GM23248 (cell line): ENCODE measurements at regions not wholly inside any gene's neighbourhood (a gene's known extent, or its start where the extent isn't known, plus 50 kb on each side); places are given as distances from the start of the nearest gene placed in this dataset.

Source experiments
- DNase-seq: peaks from one replicate; pipeline ENCODE4 v3.0.0-alpha.2; 2015
- H2AFZ ChIP-seq: fragments of 200-600 bp; sonication (generic); 2 replicates; pipeline ENCODE4 v1.6.1; 2016; ENCODE audit warnings: antibody characterized with exemption
- H3F3A ChIP-seq: fragments of 200-600 bp; sonication (generic); 2 replicates; pipeline ENCODE4 v1.6.1; 2016; ENCODE audit warnings: mild to moderate bottlenecking, antibody characterized with exemption, mixed run types; ENCODE audit not compliant: insufficient read depth
- H3K27ac ChIP-seq: fragments of 200-600 bp; sonication (generic); 2 replicates; pipeline ENCODE4 v1.5.1; 2016; ENCODE audit warnings: mild to moderate bottlenecking
- H3K27me3 ChIP-seq: fragments of 200-600 bp; sonication (generic); replicated peaks from 2 replicates; pipeline ENCODE4 v1.6.1; 2016; ENCODE audit warnings: mild to moderate bottlenecking; ENCODE audit not compliant: insufficient read depth
- H3K36me3 ChIP-seq: fragments of 200-600 bp; sonication (generic); 2 replicates; pipeline ENCODE4 v1.6.1; 2016; ENCODE audit warnings: low read depth, mild to moderate bottlenecking
- H3K4me1 ChIP-seq: fragments of 200-600 bp; sonication (generic); 2 replicates; pipeline ENCODE4 v1.6.1; 2016; ENCODE audit warnings: mild to moderate bottlenecking; ENCODE audit not compliant: insufficient read depth
- H3K4me2 ChIP-seq: fragments of 200-600 bp; sonication (generic); one replicate; pipeline ENCODE4 v1.6.1; 2016; ENCODE audit warnings: mild to moderate bottlenecking; ENCODE audit not compliant: unreplicated experiment
- H3K4me3 ChIP-seq: fragments of 200-600 bp; sonication (generic); 2 replicates; pipeline ENCODE4 v1.5.1; 2016; ENCODE audit warnings: mild to moderate bottlenecking
- H3K79me2 ChIP-seq: fragments of 200-600 bp; sonication (generic); 2 replicates; pipeline ENCODE4 v1.6.1; 2016; ENCODE audit warnings: mild to moderate bottlenecking; ENCODE audit not compliant: insufficient read depth
- H3K9ac ChIP-seq: fragments of 200-600 bp; sonication (generic); 2 replicates; pipeline ENCODE4 v1.6.1; 2016; ENCODE audit warnings: mild to moderate bottlenecking
- H3K9me2 ChIP-seq: fragments of 200-600 bp; sonication (generic); 2 replicates; pipeline ENCODE4 v1.6.1; 2016; ENCODE audit warnings: mixed run types, mild to moderate bottlenecking, moderate library complexity; ENCODE audit not compliant: insufficient read depth
- H3K9me3 ChIP-seq: fragments of 200-600 bp; sonication (generic); one replicate; pipeline ENCODE4 v1.6.1; 2017; ENCODE audit warnings: low read depth
- H4K20me1 ChIP-seq: fragments of 200-600 bp; sonication (generic); 2 replicates; pipeline ENCODE4 v1.6.0; 2016; ENCODE audit not compliant: insufficient read depth
- EZH2 ChIP-seq: fragments of 200-600 bp; sonication (generic); IDR thresholded peaks from 2 replicates; pipeline ENCODE4 v1.6.1; 2018; ENCODE audit warnings: antibody characterized with exemption, mild to moderate bottlenecking; ENCODE audit not compliant: insufficient read depth, poor library complexity, severe bottlenecking
- EZH2phosphoT487 ChIP-seq: fragments of 200-600 bp; sonication (generic); IDR thresholded peaks from 2 replicates; pipeline ENCODE4 v1.6.1; 2018; ENCODE audit warnings: antibody characterized with exemption, moderate library complexity, mild to moderate bottlenecking, low read depth; ENCODE audit not compliant: insufficient read depth
- WGBS, 2 experiments: methylation state at CpG; one replicate each; pipeline ENCODE4 v1.1.6; 2015 to 2017; ENCODE audit warnings: low lambda C conversion rate in 2 of 2, low coverage in 1 of 2; ENCODE audit errors: missing lambda C conversion rate in 2 of 2; 5-methylcytosine and 5-hydroxymethylcytosine counted together
- in situ Hi-C: fragments of 300-500 bp; cut with MboI; formaldehyde crosslinking; loops from 2 replicates; pipeline ENCODE4 v1.15.0; 2020

GRCh38 chrX:104428231-104428630 lies 137.8 kb upstream of the IL1RAPL2 start:
- 0% methylated on average over 2 of the region's 2 CpGs for WGBS, 2 experiments
- in situ Hi-C loops, result no loop called here

GRCh38 chrX:104427693-104428092 lies 138.3 kb upstream of the IL1RAPL2 start:
- no peaks in the 10 kb centered on the region for H4K20me1 ChIP-seq
- no peaks in the 10 kb centered on the region for H3K79me2 ChIP-seq
- no peaks in the 10 kb centered on the region for H3K9me2 ChIP-seq
- no peaks in the 10 kb centered on the region for H3K36me3 ChIP-seq
- H3K9me3 ChIP-seq, result no peaks in the 10 kb centered on the region
- in situ Hi-C loops, result no loop called here
- DNase-seq, result no peak
- H3K4me3 ChIP-seq, result no peak overlapping the region
- no peak overlapping the region for H3K27ac ChIP-seq
- H2AFZ ChIP-seq, result no peak overlapping the region
- H3K9ac ChIP-seq, result no peak overlapping the region
- no peaks in the 10 kb centered on the region for H3K27me3 ChIP-seq
- H3K4me2 ChIP-seq, result no peak overlapping the region
- H3K4me1 ChIP-seq, result no peaks in the 10 kb centered on the region
- WGBS, 2 experiments, result 12 to 13% methylated on average over 3 of the region's 3 CpGs
- no peaks in the 10 kb centered on the region for H3F3A ChIP-seq
- TF ChIP-seq EZH2phosphoT487 (no peak), EZH2 (no peak)

More at GRCh38 chrX:104428231-104428630, 137.8 kb upstream of the IL1RAPL2 start:
- no peaks in the 10 kb centered on the region for H3K4me1 ChIP-seq
- no peaks in the 10 kb centered on the region for H3K9me3 ChIP-seq
- no peaks in the 10 kb centered on the region for H3K36me3 ChIP-seq
- no peak overlapping the region for H3K4me3 ChIP-seq
- no peaks in the 10 kb centered on the region for H3F3A ChIP-seq
- no peak overlapping the region for H2AFZ ChIP-seq
- TF ChIP-seq EZH2, result no peak
- TF ChIP-seq EZH2phosphoT487, result no peak
- no peaks in the 10 kb centered on the region for H3K9me2 ChIP-seq
- H3K4me2 ChIP-seq, result no peak overlapping the region
- no peaks in the 10 kb centered on the region for H4K20me1 ChIP-seq
- H3K79me2 ChIP-seq, result no peaks in the 10 kb centered on the region
- DNase-seq, result peak; percentile 24
- no peaks in the 10 kb centered on the region for H3K27me3 ChIP-seq
- H3K27ac ChIP-seq, result no peak overlapping the region
- H3K9ac ChIP-seq, result no peak overlapping the region

GRCh38 chrX:104427073-104427472 lies 138.9 kb upstream of the IL1RAPL2 start:
- in situ Hi-C loops, result no loop called here
- Histone ChIP-seq H3K9me2 (no peaks in the 10 kb centered on the region), H3K4me1 (no peaks in the 10 kb centered on the region), H3F3A (no peaks in the 10 kb centered on the region), H3K27ac (no peak overlapping the region), H3K27me3 (no peaks in the 10 kb centered on the region), H2AFZ (no peak overlapping the region), H3K36me3 (no peaks in the 10 kb centered on the region), H3K9ac (no peak overlapping the region), H4K20me1 (no peaks in the 10 kb centered on the region), H3K79me2 (no peaks in the 10 kb centered on the region), H3K9me3 (no peaks in the 10 kb centered on the region), H3K4me3 (no peak overlapping the region), H3K4me2 (no peak overlapping the region)
- 8 to 10% methylated on average over 6 of the region's 6 CpGs for WGBS, 2 experiments
- TF ChIP-seq EZH2phosphoT487 (no peak), EZH2 (no peak)
- DNase-seq, result no peak

- TF ChIP-seq EZH2 (no peak), EZH2phosphoT487 (no peak)
- no peak overlapping the region for H3K4me2 ChIP-seq
- no peak overlapping the region for H2AFZ ChIP-seq
- H3K36me3 ChIP-seq, result no peaks in the 10 kb centered on the region
- H3K9ac ChIP-seq, result no peak overlapping the region
- H3K4me3 ChIP-seq, result no peak overlapping the region
- no peaks in the 10 kb centered on the region for H4K20me1 ChIP-seq
- H3K27me3 ChIP-seq, result no peaks in the 10 kb centered on the region
- H3K27ac ChIP-seq, result no peak overlapping the region
- no peaks in the 10 kb centered on the region for H3K4me1 ChIP-seq
- no peaks in the 10 kb centered on the region for H3K9me3 ChIP-seq
- in situ Hi-C loops, result no loop called here
- H3K9me2 ChIP-seq, result no peaks in the 10 kb centered on the region
- no peak for DNase-seq
- no peaks in the 10 kb centered on the region for H3K79me2 ChIP-seq
- no peaks in the 10 kb centered on the region for H3F3A ChIP-seq
- WGBS, 2 experiments, result 3 to 5% methylated on average over 4 of the region's 4 CpGs
Observed at GRCh38 chrX:104420907-104421306, 145.1 kb upstream of the IL1RAPL2 start.

GRCh38 chrX:104419926-104420325 lies 146.1 kb upstream of the IL1RAPL2 start:
- no peaks in the 10 kb centered on the region for H3K27me3 ChIP-seq
- H3K79me2 ChIP-seq, result no peaks in the 10 kb centered on the region
- no peak overlapping the region for H3K9ac ChIP-seq
- H2AFZ ChIP-seq, result no peak overlapping the region
- no peaks in the 10 kb centered on the region for H3F3A ChIP-seq
- no peak overlapping the region for H3K4me2 ChIP-seq
- 15 to 17% methylated on average over 2 of the region's 2 CpGs for WGBS, 2 experiments
- no peaks in the 10 kb centered on the region for H3K4me1 ChIP-seq
- H3K36me3 ChIP-seq, result no peaks in the 10 kb centered on the region
- in situ Hi-C loops, result no loop called here
- no peaks in the 10 kb centered on the region for H3K9me3 ChIP-seq
- no peak overlapping the region for H3K4me3 ChIP-seq
- no peak for DNase-seq
- H4K20me1 ChIP-seq, result no peaks in the 10 kb centered on the region
- H3K27ac ChIP-seq, result no peak overlapping the region
- TF ChIP-seq EZH2 (no peak), EZH2phosphoT487 (no peak)
- H3K9me2 ChIP-seq, result no peaks in the 10 kb centered on the region
